Endothelial cell of umbilical vein (primary cell): ENCODE measurements at regions not wholly inside any gene's neighbourhood (a gene's known extent, or its start where the extent isn't known, plus 50 kb on each side); places are given as distances from the start of the nearest gene placed in this dataset.

ENCODE experiments used
- BruUV-seq: library from RNA; stranded (reverse); fragments of 400-500 nt; replicated peaks from 2 replicates; lab custom pipeline; 2021; lab: Mats Ljungman, UMichigan
- CTCF ChIA-PET: fragments of 300-600, 350-600 bp; sonication (Branson Sonifier 250); formaldehyde crosslinking; loops from one replicate; lab custom pipeline; 2021; ENCODE audit warnings: antibody characterized with exemption, inconsistent platforms; lab: Charles Lee
- POLR2A ChIA-PET: fragments of 300-600, 350-600 bp; sonication (Branson Sonifier 250); formaldehyde crosslinking; loops from one replicate; lab custom pipeline; 2021; ENCODE audit warnings: antibody characterized with exemption, inconsistent platforms; lab: Charles Lee
- DNase-seq: peaks from one replicate; pipeline ENCODE4 v3.0.0-alpha.2; 2011; ENCODE audit warnings: low read depth, low spot score
- FAIRE-seq: peaks from 2 replicates; lab custom pipeline; 2011; peaks lifted over from hg19 to GRCh38; lab: Jason Lieb, UNC
- H2AFZ ChIP-seq: 2 replicates; pipeline ENCODE4 v1.6.0; 2012; ENCODE audit warnings: low read depth, low read length, control low read depth, inconsistent platforms
- H3K27ac ChIP-seq: 2 replicates; pipeline ENCODE4 v1.5.1; 2011; ENCODE audit warnings: low read depth, mild to moderate bottlenecking, control low read depth, low read length, moderate library complexity; ENCODE audit not compliant: insufficient read depth
- H3K27me3 ChIP-seq, 2 experiments: 2 replicates each; pipeline versions ENCODE4 v1.6.0 to v1.6.1; 2011; ENCODE audit warnings: low read length in 2 of 2, mixed read lengths in 1 of 2; ENCODE audit not compliant: control insufficient read depth in 2 of 2, insufficient read depth in 2 of 2
- H3K36me3 ChIP-seq, 2 experiments: 2 replicates in 1 of 2; 3 replicates in 1 of 2; pipeline ENCODE4 v1.5.1; 2011; ENCODE audit warnings: low read length in 2 of 2, mild to moderate bottlenecking in 1 of 2, moderate library complexity in 1 of 2; ENCODE audit not compliant: control insufficient read depth in 2 of 2, insufficient read depth in 2 of 2; ENCODE audit errors: extremely low read depth in 1 of 2
- H3K4me1 ChIP-seq: 3 replicates; pipeline ENCODE4 v1.5.1; 2011; ENCODE audit warnings: mild to moderate bottlenecking, low read length; ENCODE audit not compliant: control insufficient read depth, insufficient read depth; ENCODE audit errors: extremely low read depth
- H3K4me2 ChIP-seq: 2 replicates; pipeline ENCODE4 v1.6.1; 2011; ENCODE audit warnings: low read length, control low read depth, mixed read lengths; ENCODE audit not compliant: insufficient read depth
- H3K4me3 ChIP-seq, 3 experiments: fragments of 200-600 bp in 1 of 3; sonication (generic), shearing (Covaris generic) in 1 of 3; replicated peaks in 1 of 3; 2 replicates each; pipeline ENCODE4 v1.5.1; 2011 to 2016; ENCODE audit warnings: control low read depth in 3 of 3, low read length in 3 of 3, mild to moderate bottlenecking in 2 of 3, inconsistent platforms in 1 of 3, low read depth in 1 of 3, moderate library complexity in 1 of 3; ENCODE audit not compliant: insufficient read depth in 1 of 3
- H3K79me2 ChIP-seq: 2 replicates; pipeline ENCODE4 v1.6.0; 2012; ENCODE audit warnings: low read length, inconsistent platforms; ENCODE audit not compliant: control insufficient read depth, insufficient read depth
- H3K9ac ChIP-seq: replicated peaks from 2 replicates; pipeline ENCODE3; 2011; ENCODE audit warnings: low read length, control low read depth; ENCODE audit not compliant: insufficient read depth; ENCODE audit errors: extremely low read depth
- H3K9me1 ChIP-seq: replicated peaks from 3 replicates; pipeline ENCODE4 v1.6.0; 2011; ENCODE audit warnings: mild to moderate bottlenecking, low read length; ENCODE audit not compliant: control insufficient read depth, insufficient read depth; ENCODE audit errors: extremely low read depth
- H3K9me3 ChIP-seq: replicated peaks from 2 replicates; pipeline ENCODE4 v1.5.1; 2012; ENCODE audit warnings: low read length, inconsistent platforms; ENCODE audit not compliant: control insufficient read depth, insufficient read depth
- H4K20me1 ChIP-seq: replicated peaks from 2 replicates; pipeline ENCODE3; 2011; ENCODE audit warnings: mild to moderate bottlenecking, low read length; ENCODE audit not compliant: control insufficient read depth, insufficient read depth; ENCODE audit errors: extremely low read depth
- CTCF ChIP-seq, 2 donors: IDR thresholded peaks; 1 replicate in 1 of 2; 2 replicates in 1 of 2; pipeline ENCODE4 v1.5.1; 2011; ENCODE audit warnings: low read length in 2 of 2, mild to moderate bottlenecking in 2 of 2, moderate library complexity in 2 of 2, control low read depth in 1 of 2, inconsistent platforms in 1 of 2, low read depth in 1 of 2; ENCODE audit not compliant: insufficient read depth in 1 of 2; ENCODE audit errors: extremely low read depth in 1 of 2
- EZH2 ChIP-seq: IDR thresholded peaks from 2 replicates; pipeline ENCODE4 v1.6.1; 2012; ENCODE audit warnings: borderline replicate concordance, low read depth, mild to moderate bottlenecking, moderate library complexity, low read length, inconsistent platforms; ENCODE audit not compliant: severe bottlenecking
- FOS ChIP-seq: IDR thresholded peaks from 2 replicates; pipeline ENCODE4 v1.6.1; 2011; ENCODE audit warnings: mild to moderate bottlenecking, low read length, moderate library complexity, borderline replicate concordance; ENCODE audit not compliant: insufficient read depth
- GATA2 ChIP-seq: IDR thresholded peaks from 2 replicates; pipeline ENCODE4 v1.7.0; 2011; ENCODE audit warnings: low read depth, mild to moderate bottlenecking, moderate library complexity, mixed read lengths, low read length; ENCODE audit not compliant: insufficient read length, insufficient read depth
- JUN ChIP-seq: IDR thresholded peaks from 2 replicates; pipeline ENCODE4 v1.6.1; 2011; ENCODE audit warnings: borderline replicate concordance, low read depth; ENCODE audit not compliant: insufficient read length, insufficient read depth
- MAX ChIP-seq: IDR thresholded peaks from 2 replicates; pipeline ENCODE4 v1.6.1; 2011; ENCODE audit not compliant: insufficient read depth, insufficient read length
- MYC ChIP-seq: IDR thresholded peaks from one replicate; pipeline ENCODE4 v1.6.1; 2011; ENCODE audit warnings: mild to moderate bottlenecking, low read depth, low read length
- POLR2A ChIP-seq: IDR thresholded peaks from 2 replicates; pipeline ENCODE4 v1.6.1; 2012; ENCODE audit warnings: low read depth, mild to moderate bottlenecking, control low read depth, low read length
- POLR2AphosphoS5 ChIP-seq: IDR thresholded peaks from 2 replicates; pipeline ENCODE4 v1.6.1; 2012; ENCODE audit warnings: low read depth, mild to moderate bottlenecking, control low read depth, low read length, moderate library complexity; ENCODE audit not compliant: insufficient read depth
- dilution Hi-C: fragments of 300-500 bp; cut with MboI; formaldehyde crosslinking; loops from one replicate; pipeline ENCODE4 v1.15.0; 2019; ENCODE audit warnings: low sequenced_read_pairs; ENCODE audit not compliant: extremely low pct_ligation_motif_present
- intact Hi-C: fragments of 100-400 bp; cut with micrococcal nuclease; formaldehyde crosslinking; loops from one replicate; pipeline ENCODE4 v1.10.0; 2022

- Histone ChIP-seq H3K4me3 (no peak overlapping the region), H3K79me2 (no peaks in the 10 kb centered on the region), H3K9ac (no peak overlapping the region), H3K4me1 (no peaks in the 10 kb centered on the region), H4K20me1 (no peaks in the 10 kb centered on the region), H3K9me3 (no peaks in the 10 kb centered on the region), H3K4me2 (no peak overlapping the region), H3K27ac (no peak overlapping the region), H3K27me3 (no peaks in the 10 kb centered on the region), H2AFZ (no peak overlapping the region), H3K9me1 (no peaks in the 10 kb centered on the region), H3K36me3 (no peaks in the 10 kb centered on the region)
- no TSS peak for BruUV-seq
- intact Hi-C loops, result no loop called here
- DNase-seq (no peak), FAIRE-seq (no peak)
- dilution Hi-C loops, result no loop called here
- CTCF ChIA-PET, result no interaction called here
- TF ChIP-seq FOS, result no peak
- no peak for TF ChIP-seq EZH2
- POLR2A ChIA-PET, result no interaction called here
Measured at GRCh38 chr13:73387318-73387717, 328.5 kb downstream of the KLF5 start.

GRCh38 chr13:73385848-73386247 lies 327.0 kb downstream of the KLF5 start:
- H4K20me1 ChIP-seq, result no peaks in the 10 kb centered on the region
- dilution Hi-C loops, result no loop called here
- H3K9me3 ChIP-seq, result no peaks in the 10 kb centered on the region
- H3K27me3 ChIP-seq, result no peaks in the 10 kb centered on the region
- DNase-seq (no peak), FAIRE-seq (no peak)
- ChIA-PET CTCF (no interaction called here), POLR2A (no interaction called here)
- H3K27ac ChIP-seq, result no peak overlapping the region
- H3K9ac ChIP-seq, result no peak overlapping the region
- intact Hi-C loops, result no loop called here
- H2AFZ ChIP-seq, result no peak overlapping the region
- no TSS peak for BruUV-seq
- H3K36me3 ChIP-seq, result no peaks in the 10 kb centered on the region
- H3K9me1 ChIP-seq, result no peaks in the 10 kb centered on the region
- no peaks in the 10 kb centered on the region for H3K79me2 ChIP-seq
- no peak overlapping the region for H3K4me3 ChIP-seq
- H3K4me1 ChIP-seq, result no peaks in the 10 kb centered on the region
- no peak for TF ChIP-seq POLR2A
- TF ChIP-seq EZH2, result no peak
- TF ChIP-seq JUN, result no peak
- TF ChIP-seq CTCF (IDR thresholded peaks at IDR 0.05; ENCODE audit: extremely low read depth in 1 of 2, insufficient read depth in 1 of 2, low read depth in 1 of 2, low read length in 2 of 2), result no peak
- no peak for TF ChIP-seq MAX
- TF ChIP-seq MYC, result no peak
- TF ChIP-seq POLR2AphosphoS5, result no peak
- TF ChIP-seq FOS, result no peak
- TF ChIP-seq GATA2, result no peak
- no peak overlapping the region for H3K4me2 ChIP-seq
